ENCODE measurements at regions not wholly inside any gene's neighbourhood (a gene's known extent, or its start where the extent isn't known, plus 50 kb on each side); places are given as distances from the start of the nearest gene placed in this dataset.

DNA sequence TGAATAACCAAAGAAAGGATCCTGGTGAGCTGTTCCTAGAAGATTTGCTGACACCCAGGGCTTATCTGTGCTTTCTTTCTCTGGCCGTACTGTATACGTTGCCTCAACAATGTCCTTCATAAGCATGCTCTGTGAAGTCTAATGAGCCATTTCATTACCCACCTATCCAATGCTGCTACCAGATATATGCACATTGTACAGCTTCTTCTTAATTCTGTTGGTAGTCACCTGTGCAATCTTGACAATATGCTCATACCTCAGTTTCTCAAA lies 731.8 kb upstream of the NCAM2 start:
- Histone ChIP-seq H3K9me3 (no peaks in the 10 kb centered on the region), H3K27me3 (no peaks in the 10 kb centered on the region), H3K36me3 (no peaks in the 10 kb centered on the region), H3K4me3 (no peak overlapping the region), H3K27ac (no peak overlapping the region), H3K4me1 (no peaks in the 10 kb centered on the region)
- intact Hi-C loops (cut with DNase I; ENCODE audit: low total_unique reads) (no loop called here), in situ Hi-C loops (cut with MboI; ENCODE audit: low sequenced_read_pairs in 4 of 4) (no loop called here)
- TF ChIP-seq POLR2A (IDR thresholded peaks at IDR 0.05) = no peak
- TF ChIP-seq, protein P1, sequence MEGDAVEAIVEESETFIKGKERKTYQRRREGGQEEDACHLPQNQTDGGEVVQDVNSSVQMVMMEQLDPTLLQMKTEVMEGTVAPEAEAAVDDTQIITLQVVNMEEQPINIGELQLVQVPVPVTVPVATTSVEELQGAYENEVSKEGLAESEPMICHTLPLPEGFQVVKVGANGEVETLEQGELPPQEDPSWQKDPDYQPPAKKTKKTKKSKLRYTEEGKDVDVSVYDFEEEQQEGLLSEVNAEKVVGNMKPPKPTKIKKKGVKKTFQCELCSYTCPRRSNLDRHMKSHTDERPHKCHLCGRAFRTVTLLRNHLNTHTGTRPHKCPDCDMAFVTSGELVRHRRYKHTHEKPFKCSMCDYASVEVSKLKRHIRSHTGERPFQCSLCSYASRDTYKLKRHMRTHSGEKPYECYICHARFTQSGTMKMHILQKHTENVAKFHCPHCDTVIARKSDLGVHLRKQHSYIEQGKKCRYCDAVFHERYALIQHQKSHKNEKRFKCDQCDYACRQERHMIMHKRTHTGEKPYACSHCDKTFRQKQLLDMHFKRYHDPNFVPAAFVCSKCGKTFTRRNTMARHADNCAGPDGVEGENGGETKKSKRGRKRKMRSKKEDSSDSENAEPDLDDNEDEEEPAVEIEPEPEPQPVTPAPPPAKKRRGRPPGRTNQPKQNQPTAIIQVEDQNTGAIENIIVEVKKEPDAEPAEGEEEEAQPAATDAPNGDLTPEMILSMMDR (IDR thresholded peaks at IDR 0.05 in 4 of 5, conservative IDR thresholded peaks at IDR 0.05 in 1 of 5) = no peak
- no peak for ATAC-seq
- no peak for DNase-seq

DNA sequence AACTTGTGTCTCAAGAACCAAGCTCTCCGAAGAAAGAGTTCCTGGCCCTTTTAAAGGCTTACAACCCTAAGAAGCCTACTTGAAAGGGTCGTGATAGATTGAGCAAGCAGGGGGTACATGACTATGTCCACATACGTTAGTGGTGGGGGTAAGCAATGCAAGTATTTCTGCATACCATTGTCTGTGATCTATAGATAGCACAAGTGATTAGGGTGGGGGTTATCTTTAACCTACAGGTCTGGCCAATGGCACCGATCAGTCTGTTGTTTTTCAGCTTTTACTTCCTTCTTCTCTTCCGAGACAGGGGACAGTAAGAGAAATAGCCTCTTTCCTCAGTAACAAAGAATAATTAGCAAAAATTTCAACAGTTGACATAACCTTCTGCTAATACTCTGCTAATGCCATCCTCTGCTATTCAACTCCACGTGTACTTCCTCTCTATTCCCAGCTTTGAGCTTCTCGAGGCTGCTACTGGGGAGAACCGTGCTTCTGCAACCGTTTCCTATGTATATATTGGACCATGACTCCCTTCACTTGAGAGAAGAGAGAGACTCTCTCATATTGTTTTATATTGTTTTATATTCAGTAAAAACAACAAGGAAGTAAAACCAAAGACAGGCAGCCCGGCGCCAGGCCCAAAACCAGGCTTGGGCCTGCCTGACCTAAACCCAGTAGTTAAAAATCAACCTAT lies 727.7 kb upstream of the NCAM2 start:
- no peaks in the 10 kb centered on the region for H3K9me3 ChIP-seq
- DNase-seq = no peak
- H3K36me3 ChIP-seq = no peaks in the 10 kb centered on the region
- H3K4me1 ChIP-seq = no peaks in the 10 kb centered on the region
- H3K4me3 ChIP-seq = no peak overlapping the region
- ATAC-seq = no peak
- TF ChIP-seq, protein P1 (IDR thresholded peaks at IDR 0.05 in 4 of 5, conservative IDR thresholded peaks at IDR 0.05 in 1 of 5) = no peak
- TF ChIP-seq POLR2A (IDR thresholded peaks at IDR 0.05) = no peak
- no peaks in the 10 kb centered on the region for H3K27me3 ChIP-seq
- in situ Hi-C loops (cut with MboI; ENCODE audit: low sequenced_read_pairs in 4 of 4) = no loop called here
- intact Hi-C loops (cut with DNase I; ENCODE audit: low total_unique reads) = no loop called here
- no peak overlapping the region for H3K27ac ChIP-seq

DNA sequence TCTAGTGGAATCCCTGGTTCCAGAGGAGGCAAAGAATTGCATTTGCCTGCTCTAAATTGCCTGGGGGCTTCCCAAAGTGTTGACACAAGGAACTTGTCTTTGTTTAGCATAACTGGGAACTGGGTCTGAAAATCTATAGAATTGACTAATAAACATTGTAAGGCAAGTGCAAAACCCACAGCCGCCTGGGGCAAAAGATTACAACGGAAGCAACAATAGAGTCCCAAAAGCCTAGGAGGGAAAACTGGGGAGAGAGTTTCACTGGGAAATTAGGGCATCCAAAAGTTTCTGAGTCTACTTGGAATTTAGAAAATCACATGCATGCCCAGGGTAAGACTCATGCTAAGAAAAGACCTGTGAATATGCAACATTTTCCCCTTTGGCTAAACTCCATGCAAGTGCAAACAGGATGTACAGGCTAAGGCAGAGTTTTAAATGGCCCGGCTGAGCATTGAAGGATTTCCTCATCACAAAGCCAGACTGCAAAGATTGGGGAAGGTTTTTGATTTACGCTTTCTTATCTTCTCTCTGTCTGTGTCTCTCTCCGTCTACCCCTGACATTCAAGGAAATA lies 725.3 kb upstream of the NCAM2 start:
- Histone ChIP-seq H3K9me3 (no peaks in the 10 kb centered on the region), H3K4me1 (no peaks in the 10 kb centered on the region), H3K27ac (no peak overlapping the region), H3K27me3 (no peaks in the 10 kb centered on the region), H3K36me3 (no peaks in the 10 kb centered on the region), H3K4me3 (no peak overlapping the region)
- DNase-seq (no peak), ATAC-seq (no peak)
- TF ChIP-seq, protein P1 (IDR thresholded peaks at IDR 0.05 in 4 of 5, conservative IDR thresholded peaks at IDR 0.05 in 1 of 5) = no peak
- no peak for TF ChIP-seq POLR2A (IDR thresholded peaks at IDR 0.05)
- in situ Hi-C loops (cut with MboI; ENCODE audit: low sequenced_read_pairs in 4 of 4) (no loop called here), intact Hi-C loops (cut with DNase I; ENCODE audit: low total_unique reads) (no loop called here)

DNA sequence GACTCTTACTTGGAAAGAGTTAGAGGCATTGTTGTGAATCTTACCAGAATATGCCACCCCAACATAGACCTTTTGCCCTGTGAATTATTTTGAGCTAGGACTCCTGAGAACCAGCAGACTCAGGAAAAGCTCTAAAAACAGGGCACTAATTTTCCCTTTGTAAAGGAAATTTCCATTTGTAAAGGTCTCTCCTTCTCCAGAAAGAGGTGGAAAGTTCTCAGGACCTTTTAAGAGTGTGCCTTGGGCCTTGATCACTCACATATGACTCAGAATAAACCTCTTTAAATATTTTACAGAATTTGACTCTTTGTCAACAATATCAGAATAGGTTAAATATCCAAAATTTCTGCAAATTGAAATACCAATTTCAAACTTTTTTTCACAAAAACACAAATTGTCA lies 721.8 kb upstream of the NCAM2 start:
- Histone ChIP-seq H3K27me3 (no peaks in the 10 kb centered on the region), H3K4me3 (no peak overlapping the region), H3K36me3 (no peaks in the 10 kb centered on the region), H3K9me3 (no peaks in the 10 kb centered on the region), H3K27ac (no peak overlapping the region), H3K4me1 (no peaks in the 10 kb centered on the region)
- intact Hi-C loops (cut with DNase I; ENCODE audit: low total_unique reads) (no loop called here), in situ Hi-C loops (cut with MboI; ENCODE audit: low sequenced_read_pairs in 4 of 4) (no loop called here)
- ATAC-seq (no peak), DNase-seq (no peak)
- TF ChIP-seq POLR2A (IDR thresholded peaks at IDR 0.05) = no peak
- TF ChIP-seq, protein P1 (IDR thresholded peaks at IDR 0.05 in 4 of 5, conservative IDR thresholded peaks at IDR 0.05 in 1 of 5) = no peak

DNA sequence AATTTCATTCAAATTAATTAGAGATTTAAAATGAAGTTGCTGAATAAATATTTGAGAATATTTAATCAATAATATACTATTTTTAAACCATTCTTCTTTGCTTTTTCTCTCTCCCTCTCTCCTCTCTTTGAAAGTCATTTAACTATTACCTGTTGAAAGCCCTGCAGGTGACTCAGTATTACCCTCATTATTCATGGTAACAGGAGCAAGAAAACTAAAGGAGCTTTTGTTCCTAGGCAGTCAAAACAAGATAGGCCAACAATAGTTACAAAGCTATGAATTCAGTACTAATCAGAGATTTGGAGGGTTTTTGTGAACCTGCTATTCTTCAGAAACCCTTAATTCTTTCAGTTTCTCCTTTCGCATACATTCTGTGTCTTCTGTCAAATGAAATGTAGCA lies 721.3 kb upstream of the NCAM2 start:
- intact Hi-C loops (cut with DNase I; ENCODE audit: low total_unique reads) = no loop called here
- Histone ChIP-seq H3K27me3 (no peaks in the 10 kb centered on the region), H3K27ac (no peak overlapping the region), H3K36me3 (no peaks in the 10 kb centered on the region), H3K4me3 (no peak overlapping the region), H3K4me1 (no peaks in the 10 kb centered on the region), H3K9me3 (no peaks in the 10 kb centered on the region)
- no peak for DNase-seq
- TF ChIP-seq, protein P1 (IDR thresholded peaks at IDR 0.05 in 4 of 5, conservative IDR thresholded peaks at IDR 0.05 in 1 of 5) = no peak
- TF ChIP-seq POLR2A (IDR thresholded peaks at IDR 0.05) = no peak
- ATAC-seq = no peak
- in situ Hi-C loops (cut with MboI; ENCODE audit: low sequenced_read_pairs in 4 of 4) = no loop called here

All from gastrocnemius medialis (tissue), 4 donors.